ENCODE measurements at regions not wholly inside any gene's neighbourhood (a gene's known extent, or its start where the extent isn't known, plus 50 kb on each side); places are given as distances from the start of the nearest gene placed in this dataset.

GRCh38 chr11:28569106-28569505, 460.9 kb downstream of the METTL15 start:
- Histone ChIP-seq H3K36me3 (ENCODE audit: insufficient read depth, low read length) (no peaks in the 10 kb centered on the region), H3K9me3 (ENCODE audit: insufficient read depth, low read length, severe bottlenecking) (no peaks in the 10 kb centered on the region), H2AFZ (ENCODE audit: low read depth, low read length) (no peak overlapping the region), H3K27ac (ENCODE audit: low read length) (no peak overlapping the region), H3K4me1 (ENCODE audit: insufficient read depth, low read length) (no peaks in the 10 kb centered on the region), H3K79me2 (ENCODE audit: insufficient read depth, low read length) (no peaks in the 10 kb centered on the region), H3K4me3 (ENCODE audit: low read depth in 1 of 2, low read length in 2 of 2) (no peak overlapping the region), H3K4me2 (ENCODE audit: insufficient read depth, low read length) (no peak overlapping the region), H4K20me1 (ENCODE audit: insufficient read depth, low read length) (no peaks in the 10 kb centered on the region), H3K27me3 (ENCODE audit: insufficient read depth, low read length, poor library complexity) (no peaks in the 10 kb centered on the region), H3K9ac (ENCODE audit: low read depth, low read length) (no peak overlapping the region)
- TF ChIP-seq EZH2 (IDR thresholded peaks at IDR 0.05; ENCODE audit: borderline replicate concordance, low read depth, low read length, severe bottlenecking), result no peak
- no peak for TF ChIP-seq CTCF (IDR thresholded peaks at IDR 0.05; ENCODE audit: borderline replicate concordance, extremely low read depth, low read length, poor library complexity, severe bottlenecking)
- no peak for DNase-seq
- ATAC-seq (ENCODE audit: insufficient read depth, low read depth), result no peak

GRCh38 chr11:28566339-28567089, 458.3 kb downstream of the METTL15 start:
- no peak overlapping the region for H3K4me3 ChIP-seq (ENCODE audit: low read depth in 1 of 2, low read length in 2 of 2)
- no peak for ATAC-seq (ENCODE audit: insufficient read depth, low read depth)

GRCh38 chr11:28559492-28559891, 451.3 kb downstream of the METTL15 start:
- DNase-seq (no peak), ATAC-seq (ENCODE audit: insufficient read depth, low read depth) (no peak)
- TF ChIP-seq EZH2 (IDR thresholded peaks at IDR 0.05; ENCODE audit: borderline replicate concordance, low read depth, low read length, severe bottlenecking) (no peak), CTCF (IDR thresholded peaks at IDR 0.05; ENCODE audit: borderline replicate concordance, extremely low read depth, low read length, poor library complexity, severe bottlenecking) (no peak)
- Histone ChIP-seq H3K4me1 (ENCODE audit: insufficient read depth, low read length) (no peaks in the 10 kb centered on the region), H3K27me3 (ENCODE audit: insufficient read depth, low read length, poor library complexity) (no peaks in the 10 kb centered on the region), H3K9me3 (ENCODE audit: insufficient read depth, low read length, severe bottlenecking) (no peaks in the 10 kb centered on the region), H3K4me3 (ENCODE audit: low read depth in 1 of 2, low read length in 2 of 2) (no peak overlapping the region), H2AFZ (ENCODE audit: low read depth, low read length) (no peak overlapping the region), H4K20me1 (ENCODE audit: insufficient read depth, low read length) (no peaks in the 10 kb centered on the region), H3K4me2 (ENCODE audit: insufficient read depth, low read length) (no peak overlapping the region), H3K36me3 (ENCODE audit: insufficient read depth, low read length) (no peaks in the 10 kb centered on the region), H3K79me2 (ENCODE audit: insufficient read depth, low read length) (no peaks in the 10 kb centered on the region), H3K27ac (ENCODE audit: low read length) (no peak overlapping the region), H3K9ac (ENCODE audit: low read depth, low read length) (no peak overlapping the region)

More at GRCh38 chr11:28566339-28567089, 458.3 kb downstream of the METTL15 start:
- H3K36me3 ChIP-seq (ENCODE audit: insufficient read depth, low read length), result no peaks in the 10 kb centered on the region
- no peak for DNase-seq
- H3K27me3 ChIP-seq (ENCODE audit: insufficient read depth, low read length, poor library complexity), result no peaks in the 10 kb centered on the region
- no peak overlapping the region for H3K27ac ChIP-seq (ENCODE audit: low read length)
- no peak overlapping the region for H2AFZ ChIP-seq (ENCODE audit: low read depth, low read length)
- no peaks in the 10 kb centered on the region for H3K4me1 ChIP-seq (ENCODE audit: insufficient read depth, low read length)
- no peaks in the 10 kb centered on the region for H3K9me3 ChIP-seq (ENCODE audit: insufficient read depth, low read length, severe bottlenecking)
- no peak overlapping the region for H3K4me2 ChIP-seq (ENCODE audit: insufficient read depth, low read length)
- no peak overlapping the region for H3K9ac ChIP-seq (ENCODE audit: low read depth, low read length)
- no peak for TF ChIP-seq EZH2 (IDR thresholded peaks at IDR 0.05; ENCODE audit: borderline replicate concordance, low read depth, low read length, severe bottlenecking)
- TF ChIP-seq CTCF (IDR thresholded peaks at IDR 0.05; ENCODE audit: borderline replicate concordance, extremely low read depth, low read length, poor library complexity, severe bottlenecking), result no peak
- H4K20me1 ChIP-seq (ENCODE audit: insufficient read depth, low read length), result no peaks in the 10 kb centered on the region
- H3K79me2 ChIP-seq (ENCODE audit: insufficient read depth, low read length), result no peaks in the 10 kb centered on the region

All from DND-41 (cell line).